MM.1S (cell line): ENCODE measurements at regions not wholly inside any gene's neighbourhood (a gene's known extent, or its start where the extent isn't known, plus 50 kb on each side); places are given as distances from the start of the nearest gene placed in this dataset.
"Not testable (repeated sequence)": the region's sequence is repeated elsewhere in the genome, so short reads cannot be mapped to it uniquely, and the experiment has no call there.

Source experiments
- DNase-seq: peaks from one replicate; pipeline ENCODE4 v3.0.0-alpha.2; 2015
- H2AFZ ChIP-seq: fragments of 300-600 bp; sonication (generic); 2 replicates; pipeline ENCODE4 v1.6.0; 2016; ENCODE audit warnings: antibody characterized with exemption, low read length
- H3F3A ChIP-seq: fragments of 300-600 bp; sonication (generic); 2 replicates; pipeline ENCODE4 v1.6.1; 2016; ENCODE audit warnings: mild to moderate bottlenecking, antibody characterized with exemption, low read length, moderate library complexity, mixed read lengths; ENCODE audit not compliant: insufficient read depth
- H3K27ac ChIP-seq: fragments of 300-600 bp; sonication (generic); 2 replicates; pipeline ENCODE4 v1.5.1; 2016; ENCODE audit warnings: mild to moderate bottlenecking, low read length
- H3K27me3 ChIP-seq: fragments of 300-600 bp; sonication (generic); replicated peaks from 2 replicates; pipeline ENCODE4 v1.6.0; 2016; ENCODE audit warnings: low read length; ENCODE audit not compliant: insufficient read depth
- H3K36me3 ChIP-seq: fragments of 300-600 bp; sonication (generic); replicated peaks from 2 replicates; pipeline ENCODE4 v1.6.1; 2016; ENCODE audit warnings: mild to moderate bottlenecking, low read length, mixed read lengths; ENCODE audit not compliant: insufficient read depth
- H3K4me1 ChIP-seq: fragments of 300-600 bp; sonication (generic); 2 replicates; pipeline ENCODE4 v1.6.1; 2016; ENCODE audit warnings: low read length, mixed read lengths
- H3K4me2 ChIP-seq: fragments of 300-600 bp; sonication (generic); 2 replicates; pipeline ENCODE4 v1.6.0; 2016; ENCODE audit warnings: low read depth, low read length
- H3K4me3 ChIP-seq: fragments of 300-600 bp; sonication (generic); 2 replicates; pipeline ENCODE4 v1.5.1; 2016; ENCODE audit warnings: low read length, mixed read lengths
- H3K79me2 ChIP-seq: fragments of 300-600 bp; sonication (generic); 2 replicates; pipeline ENCODE4 v1.6.1; 2016; ENCODE audit warnings: mixed run types, low read length, mixed read lengths
- H3K9ac ChIP-seq: fragments of 300-600 bp; sonication (generic); 2 replicates; pipeline ENCODE4 v1.6.1; 2016; ENCODE audit warnings: low read length, mixed read lengths
- H3K9me2 ChIP-seq: fragments of 300-600 bp; sonication (generic); replicated peaks from 2 replicates; pipeline ENCODE4 v1.6.1; 2016; ENCODE audit warnings: mild to moderate bottlenecking, low read length, mixed read lengths; ENCODE audit not compliant: insufficient read depth
- H3K9me3 ChIP-seq: fragments of 300-600 bp; sonication (generic); replicated peaks from 2 replicates; pipeline ENCODE4 v1.6.1; 2016; ENCODE audit warnings: mild to moderate bottlenecking, low read length, mixed read lengths; ENCODE audit not compliant: insufficient read depth
- H4K20me1 ChIP-seq: fragments of 300-600 bp; sonication (generic); 2 replicates; pipeline ENCODE4 v1.6.1; 2016; ENCODE audit warnings: mild to moderate bottlenecking, low read length, moderate library complexity, mixed read lengths; ENCODE audit not compliant: insufficient read depth
- CTCF ChIP-seq: fragments of 300-600 bp; sonication (generic); IDR thresholded peaks from 2 replicates; pipeline ENCODE4 v1.5.1; 2016; ENCODE audit warnings: antibody characterized with exemption, low read length, mixed read lengths
- EZH2 ChIP-seq: fragments of 300-600 bp; sonication (generic); optimal IDR thresholded peaks from 2 replicates; pipeline ENCODE3; 2017; ENCODE audit warnings: low read depth, mild to moderate bottlenecking, antibody characterized with exemption, low read length, mixed read lengths
- EZH2phosphoT487 ChIP-seq: fragments of 300-600 bp; sonication (generic); IDR thresholded peaks from 2 replicates; pipeline ENCODE4 v1.6.1; 2018; ENCODE audit warnings: antibody characterized with exemption, low read length

GRCh38 chr10:32217216-32217615 lies 129.7 kb downstream of the EPC1 start:
- Histone ChIP-seq H3F3A (no peaks in the 10 kb centered on the region), H3K79me2 (no peaks in the 10 kb centered on the region), H4K20me1 (no peaks in the 10 kb centered on the region), H3K27ac (no peak overlapping the region), H3K4me2 (no peak overlapping the region), H2AFZ (no peak overlapping the region), H3K36me3 (no peaks in the 10 kb centered on the region), H3K9ac (no peak overlapping the region), H3K4me1 (no peaks in the 10 kb centered on the region), H3K27me3 (no peaks in the 10 kb centered on the region), H3K9me2 (no peaks in the 10 kb centered on the region), H3K9me3 (no peaks in the 10 kb centered on the region), H3K4me3 (no peak overlapping the region)
- TF ChIP-seq EZH2phosphoT487 (no peak), EZH2 (no peak), CTCF (no peak)
- no peak for DNase-seq

GRCh38 chr10:32213838-32214237 lies 133.1 kb downstream of the EPC1 start:
- not testable (repeated sequence) for H3K9me3 ChIP-seq, H2AFZ ChIP-seq, H3K36me3 ChIP-seq, H3K27me3 ChIP-seq, DNase-seq, H3K27ac ChIP-seq, H3K9ac ChIP-seq, H3K4me3 ChIP-seq, H4K20me1 ChIP-seq, H3K4me1 ChIP-seq, H3K79me2 ChIP-seq, H3K9me2 ChIP-seq, H3K4me2 ChIP-seq, H3F3A ChIP-seq

- Histone ChIP-seq H3K27ac (no peak overlapping the region), H3K27me3 (no peaks in the 10 kb centered on the region), H3K4me3 (no peak overlapping the region), H3F3A (no peaks in the 10 kb centered on the region), H3K9me3 (no peaks in the 10 kb centered on the region), H2AFZ (no peak overlapping the region), H3K9ac (no peak overlapping the region), H3K4me2 (no peak overlapping the region), H3K9me2 (no peaks in the 10 kb centered on the region), H3K4me1 (no peaks in the 10 kb centered on the region), H4K20me1 (no peaks in the 10 kb centered on the region), H3K36me3 (no peaks in the 10 kb centered on the region), H3K79me2 (no peaks in the 10 kb centered on the region)
- DNase-seq = no peak
- TF ChIP-seq EZH2phosphoT487 (no peak), CTCF (no peak), EZH2 (no peak)
Measured at GRCh38 chr10:32211046-32211363, 136.0 kb downstream of the EPC1 start.

GRCh38 chr10:32210306-32211045 lies 136.5 kb downstream of the EPC1 start:
- Histone ChIP-seq H3K4me3 (no peak overlapping the region), H3K4me1 (no peaks in the 10 kb centered on the region), H3F3A (no peaks in the 10 kb centered on the region), H4K20me1 (no peaks in the 10 kb centered on the region), H3K9ac (no peak overlapping the region), H3K4me2 (no peak overlapping the region), H3K79me2 (no peaks in the 10 kb centered on the region), H3K9me3 (no peaks in the 10 kb centered on the region), H2AFZ (no peak overlapping the region), H3K27ac (no peak overlapping the region), H3K9me2 (no peaks in the 10 kb centered on the region), H3K27me3 (no peaks in the 10 kb centered on the region), H3K36me3 (no peaks in the 10 kb centered on the region)
- DNase-seq = no peak
- TF ChIP-seq EZH2 = no peak
- TF ChIP-seq CTCF = no peak
- no peak for TF ChIP-seq EZH2phosphoT487

GRCh38 chr10:32208005-32208404 lies 139.0 kb downstream of the EPC1 start:
- H3K4me3 ChIP-seq, H3K9me2 ChIP-seq, H2AFZ ChIP-seq, H3K79me2 ChIP-seq, H3K9ac ChIP-seq, DNase-seq, H3K9me3 ChIP-seq, H4K20me1 ChIP-seq, H3K27ac ChIP-seq, H3K4me2 ChIP-seq, H3K27me3 ChIP-seq, H3K4me1 ChIP-seq, H3F3A ChIP-seq, H3K36me3 ChIP-seq: not testable (repeated sequence)
